Dermis microvascular lymphatic vessel endothelial cell (primary cell): ENCODE measurements at regions not wholly inside any gene's neighbourhood (a gene's known extent, or its start where the extent isn't known, plus 50 kb on each side); places are given as distances from the start of the nearest gene placed in this dataset.
A peak's percentile ranks its signal among the peaks of the same experiment; 100 is the strongest.

ENCODE experiments used
- DNase-seq, 2 donors: peaks; one replicate each; pipeline versions ENCODE4 v3.0.0 to v3.0.0-alpha.2; 2010; ENCODE audit warnings: low read depth in 2 of 2

- DNase-seq = no peak
Observed at GRCh38 chr13:100941377-100942368, 267.1 kb upstream of the TMTC4 start.

- no peak for DNase-seq
Observed at GRCh38 chr13:100940658-100941057, 266.1 kb upstream of the TMTC4 start.

GRCh38 chr13:100933841-100934240 is 259.2 kb upstream of the TMTC4 start:
- no peak for DNase-seq

GRCh38 chr13:100922599-100922998 is 248.0 kb upstream of the TMTC4 start:
- DNase-seq = no peak

GRCh38 chr13:100921139-100921538 is 246.5 kb upstream of the TMTC4 start:
- DNase-seq = no peak

- DNase-seq = peak in 1 of 2 donors; percentile 71
Observed at GRCh38 chr13:100917011-100917410, 242.4 kb upstream of the TMTC4 start.

- no peak for DNase-seq
Observed at GRCh38 chr13:100913143-100913542, 238.5 kb upstream of the TMTC4 start.

GRCh38 chr13:100904293-100904976 is 229.8 kb upstream of the TMTC4 start:
- no peak for DNase-seq

- DNase-seq = no peak
Observed at GRCh38 chr13:100899720-100900316, 225.2 kb upstream of the TMTC4 start.

GRCh38 chr13:100898431-100898830 is 223.8 kb upstream of the TMTC4 start:
- DNase-seq = no peak

GRCh38 chr13:100895651-100896050 is 221.1 kb upstream of the TMTC4 start:
- no peak for DNase-seq

GRCh38 chr13:100892981-100893380 is 218.4 kb upstream of the TMTC4 start:
- DNase-seq = no peak

- no peak for DNase-seq
Observed at GRCh38 chr13:100890645-100891044, 216.1 kb upstream of the TMTC4 start.

GRCh38 chr13:100887729-100888151 is 213.1 kb upstream of the TMTC4 start:
- DNase-seq = peak in 1 of 2 donors; percentile 89

GRCh38 chr13:100883453-100883852 is 208.9 kb upstream of the TMTC4 start:
- DNase-seq = no peak

GRCh38 chr13:100881291-100881864 is 206.8 kb upstream of the TMTC4 start:
- no peak for DNase-seq

GRCh38 chr13:100880166-100880565 is 205.6 kb upstream of the TMTC4 start:
- no peak for DNase-seq

GRCh38 chr13:100879255-100879654 is 204.7 kb upstream of the TMTC4 start:
- DNase-seq = no peak

- no peak for DNase-seq
Observed at GRCh38 chr13:100876044-100876403, 201.4 kb upstream of the TMTC4 start.

- peak; percentile 10 to 91 for DNase-seq
Observed at GRCh38 chr13:100875392-100876043, 200.9 kb upstream of the TMTC4 start.

GRCh38 chr13:100872761-100873160 is 198.2 kb upstream of the TMTC4 start:
- no peak for DNase-seq
